IMR-90 (cell line): ENCODE measurements at regions not wholly inside any gene's neighbourhood (a gene's known extent, or its start where the extent isn't known, plus 50 kb on each side); places are given as distances from the start of the nearest gene placed in this dataset.

Source experiments
- POLR2A ChIP-seq: IDR thresholded peaks from 2 replicates; pipeline ENCODE4 v1.6.1; 2012; ENCODE audit warnings: mild to moderate bottlenecking, low read depth, low read length
- RFX5 ChIP-seq: IDR thresholded peaks from 2 replicates; pipeline ENCODE4 v1.8.0; 2012; ENCODE audit warnings: low read depth, mild to moderate bottlenecking, low read length, moderate library complexity
- SMC3 ChIP-seq: fragments of 150-350 bp; IDR thresholded peaks from 2 replicates; pipeline ENCODE4 v1.6.1; 2016; ENCODE audit warnings: low read depth, mild to moderate bottlenecking, antibody characterized with exemption, low read length, moderate library complexity
- TF ChIP-seq, protein P1 (sequence below): fragments of 150-350 bp; IDR thresholded peaks from 2 replicates; pipeline ENCODE4 v1.6.1; 2016; ENCODE audit warnings: low read depth, mild to moderate bottlenecking, low read length, moderate library complexity, borderline replicate concordance
- TF ChIP-seq, protein P2 (sequence below): conservative IDR thresholded peaks from 2 replicates; pipeline ENCODE4 v1.5.1; 2012; ENCODE audit warnings: mild to moderate bottlenecking, low read depth, low read length, improper control_type of control experiment

DNA sequence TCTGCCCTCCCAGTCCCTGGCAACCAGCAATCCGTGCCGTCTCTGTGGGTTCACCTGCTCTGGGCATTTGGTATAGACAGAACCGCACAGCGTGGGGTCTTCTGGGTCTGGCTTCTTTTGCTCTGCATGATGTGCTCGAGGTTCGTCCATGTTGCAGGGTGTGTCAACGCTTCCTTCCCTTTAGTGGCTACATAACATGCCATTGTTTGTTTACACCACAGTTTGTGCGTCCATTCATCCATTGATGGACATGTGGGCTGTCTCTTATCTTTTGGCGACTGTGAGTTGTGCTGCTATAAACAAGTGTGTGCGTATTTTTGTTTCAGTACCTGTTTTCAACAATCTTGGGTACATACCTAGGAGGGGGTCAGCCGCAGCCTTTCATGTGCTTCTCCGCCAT lies 149.5 kb upstream of the RPS6KA2 start:
- TF ChIP-seq, protein P1, sequence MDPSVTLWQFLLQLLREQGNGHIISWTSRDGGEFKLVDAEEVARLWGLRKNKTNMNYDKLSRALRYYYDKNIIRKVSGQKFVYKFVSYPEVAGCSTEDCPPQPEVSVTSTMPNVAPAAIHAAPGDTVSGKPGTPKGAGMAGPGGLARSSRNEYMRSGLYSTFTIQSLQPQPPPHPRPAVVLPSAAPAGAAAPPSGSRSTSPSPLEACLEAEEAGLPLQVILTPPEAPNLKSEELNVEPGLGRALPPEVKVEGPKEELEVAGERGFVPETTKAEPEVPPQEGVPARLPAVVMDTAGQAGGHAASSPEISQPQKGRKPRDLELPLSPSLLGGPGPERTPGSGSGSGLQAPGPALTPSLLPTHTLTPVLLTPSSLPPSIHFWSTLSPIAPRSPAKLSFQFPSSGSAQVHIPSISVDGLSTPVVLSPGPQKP = no peak
- TF ChIP-seq, protein P2, sequence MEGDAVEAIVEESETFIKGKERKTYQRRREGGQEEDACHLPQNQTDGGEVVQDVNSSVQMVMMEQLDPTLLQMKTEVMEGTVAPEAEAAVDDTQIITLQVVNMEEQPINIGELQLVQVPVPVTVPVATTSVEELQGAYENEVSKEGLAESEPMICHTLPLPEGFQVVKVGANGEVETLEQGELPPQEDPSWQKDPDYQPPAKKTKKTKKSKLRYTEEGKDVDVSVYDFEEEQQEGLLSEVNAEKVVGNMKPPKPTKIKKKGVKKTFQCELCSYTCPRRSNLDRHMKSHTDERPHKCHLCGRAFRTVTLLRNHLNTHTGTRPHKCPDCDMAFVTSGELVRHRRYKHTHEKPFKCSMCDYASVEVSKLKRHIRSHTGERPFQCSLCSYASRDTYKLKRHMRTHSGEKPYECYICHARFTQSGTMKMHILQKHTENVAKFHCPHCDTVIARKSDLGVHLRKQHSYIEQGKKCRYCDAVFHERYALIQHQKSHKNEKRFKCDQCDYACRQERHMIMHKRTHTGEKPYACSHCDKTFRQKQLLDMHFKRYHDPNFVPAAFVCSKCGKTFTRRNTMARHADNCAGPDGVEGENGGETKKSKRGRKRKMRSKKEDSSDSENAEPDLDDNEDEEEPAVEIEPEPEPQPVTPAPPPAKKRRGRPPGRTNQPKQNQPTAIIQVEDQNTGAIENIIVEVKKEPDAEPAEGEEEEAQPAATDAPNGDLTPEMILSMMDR = no peak
- TF ChIP-seq SMC3 = no peak
- no peak for TF ChIP-seq POLR2A
- TF ChIP-seq RFX5 = no peak
